ENCODE measurements at regions not wholly inside any gene's neighbourhood (a gene's known extent, or its start where the extent isn't known, plus 50 kb on each side); places are given as distances from the start of the nearest gene placed in this dataset.

- POLR2A ChIA-PET: no interaction called here
- CTCF ChIA-PET: no interaction called here
- intact Hi-C loops (cut with micrococcal nuclease): no loop called here
- TF ChIP-seq ELF1 (IDR thresholded peaks at IDR 0.05; ENCODE audit: borderline replicate concordance, low read depth): no peak
- TF ChIP-seq POLR2A (IDR thresholded peaks at IDR 0.05; ENCODE audit: borderline replicate concordance, extremely low read depth, insufficient read depth, insufficient read length): no peak
- no peak for TF ChIP-seq TCF7L2 (IDR thresholded peaks at IDR 0.05; ENCODE audit: borderline replicate concordance, extremely low read depth, insufficient read depth, insufficient read length)
- no peak for TF ChIP-seq JUND (IDR thresholded peaks at IDR 0.05)
- no peak for TF ChIP-seq ZNF274 (IDR thresholded peaks at IDR 0.05; ENCODE audit: low read depth, low read length)
- no peak for TF ChIP-seq SP1 (IDR thresholded peaks at IDR 0.05; ENCODE audit: low read depth)
- no peak for TF ChIP-seq ATF3 (IDR thresholded peaks at IDR 0.05)
- TF ChIP-seq EZH2 (IDR thresholded peaks at IDR 0.05): no peak
- no peak for TF ChIP-seq CBX3 (IDR thresholded peaks at IDR 0.05; ENCODE audit: low read depth)
- no peak for TF ChIP-seq POLR2AphosphoS5 (IDR thresholded peaks at IDR 0.05; ENCODE audit: low read depth, low read length)
- TF ChIP-seq SIN3A (IDR thresholded peaks at IDR 0.05; ENCODE audit: low read depth): no peak
- TF ChIP-seq YY1 (IDR thresholded peaks at IDR 0.05; ENCODE audit: extremely low read depth, insufficient replicate concordance, low read depth, low read length): no peak
- TF ChIP-seq FOSL1 (IDR thresholded peaks at IDR 0.05; ENCODE audit: low read depth): no peak
- no peak for TF ChIP-seq EGR1 (IDR thresholded peaks at IDR 0.05; ENCODE audit: low read depth)
- no peak for TF ChIP-seq SRF (IDR thresholded peaks at IDR 0.05; ENCODE audit: low read depth)
- no peak for TF ChIP-seq ZFX (IDR thresholded peaks at IDR 0.05)
- TF ChIP-seq EZH2phosphoT487 (IDR thresholded peaks at IDR 0.05; ENCODE audit: borderline replicate concordance): no peak
- TF ChIP-seq RAD21 (IDR thresholded peaks at IDR 0.05; ENCODE audit: low read depth): no peak
- no peak for TF ChIP-seq MAX (IDR thresholded peaks at IDR 0.05)
- no peak for TF ChIP-seq CEBPB (IDR thresholded peaks at IDR 0.05; ENCODE audit: low read depth)
- Histone ChIP-seq H3K9ac (ENCODE audit: low read length) (no peak overlapping the region), H3K4me2 (ENCODE audit: low read length) (no peak overlapping the region), H3K4me3 (replicated peaks in 1 of 2; ENCODE audit: low read depth in 1 of 2, low read length in 2 of 2) (no peak overlapping the region), H2AFZ (ENCODE audit: low read depth, low read length, poor library complexity, severe bottlenecking) (no peak overlapping the region), H3K36me3 (ENCODE audit: control insufficient read depth in 1 of 2, insufficient read depth in 2 of 2, low read length in 2 of 2) (no peaks in the 10 kb centered on the region), H3K4me1 (ENCODE audit: control insufficient read depth in 1 of 2, insufficient read depth in 2 of 2, low read length in 2 of 2) (no peaks in the 10 kb centered on the region), H3K9me3 (ENCODE audit: control insufficient read depth in 1 of 2, insufficient read depth in 1 of 2, low read depth in 1 of 2, low read length in 2 of 2) (no peaks in the 10 kb centered on the region), H4K20me1 (ENCODE audit: insufficient read depth) (no peaks in the 10 kb centered on the region), H3K27ac (ENCODE audit: low read depth, low read length) (no peak overlapping the region), H3K9me2 (ENCODE audit: insufficient read depth) (no peaks in the 10 kb centered on the region), H3K79me2 (ENCODE audit: insufficient read depth, low read length) (no peaks in the 10 kb centered on the region), H3K27me3 (ENCODE audit: insufficient read depth, low read length) (no peaks in the 10 kb centered on the region)
- no TSS peak for BruUV-seq (replicated peaks)
- RAD21 ChIA-PET (ENCODE audit: low non-redundant PET in 1 of 2, low total read pairs in 2 of 2, uncharacterized antibody in 2 of 2, unreplicated experiment in 2 of 2): no interaction called here
- DNase-seq (ENCODE audit: low read depth, low spot score): no peak
- ATAC-seq: no peak
Observed at GRCh38 chr12:97386133-97386581, 76.4 kb upstream of the RMST start.

Measured in HCT116 (cell line).